GM13976 (cell line): ENCODE measurements at regions not wholly inside any gene's neighbourhood (a gene's known extent, or its start where the extent isn't known, plus 50 kb on each side); places are given as distances from the start of the nearest gene placed in this dataset.

Experiments used
- DNase-seq: peaks from one replicate; pipeline ENCODE4 v3.0.0; 2012; ENCODE audit warnings: low spot score
- CTCF ChIP-seq: IDR thresholded peaks from 2 replicates; pipeline ENCODE4 v1.5.1; 2012; ENCODE audit warnings: borderline replicate concordance, mild to moderate bottlenecking; ENCODE audit not compliant: insufficient read depth; ENCODE audit errors: extremely low read depth, missing control alignments, control extremely low read depth
- in situ Hi-C: fragments of 300-500 bp; cut with MboI; formaldehyde crosslinking; loops from one replicate; pipeline ENCODE4 v1.12.0; 2022; ENCODE audit warnings: low sequenced_read_pairs, mixed read lengths, inconsistent platforms; ENCODE audit not compliant: unreplicated experiment

- TF ChIP-seq CTCF, result no peak
- no peak for DNase-seq
- in situ Hi-C loops, result no loop called here
Observed at GRCh38 chr4:101604976-101605375, 185.6 kb upstream of the BANK1 start.

GRCh38 chr4:101600287-101600686, 190.2 kb upstream of the BANK1 start:
- in situ Hi-C loops, result no loop called here
- no peak for DNase-seq
- no peak for TF ChIP-seq CTCF

GRCh38 chr4:101599620-101600019, 190.9 kb upstream of the BANK1 start:
- no peak for TF ChIP-seq CTCF
- DNase-seq, result no peak
- in situ Hi-C loops, result no loop called here

DNA sequence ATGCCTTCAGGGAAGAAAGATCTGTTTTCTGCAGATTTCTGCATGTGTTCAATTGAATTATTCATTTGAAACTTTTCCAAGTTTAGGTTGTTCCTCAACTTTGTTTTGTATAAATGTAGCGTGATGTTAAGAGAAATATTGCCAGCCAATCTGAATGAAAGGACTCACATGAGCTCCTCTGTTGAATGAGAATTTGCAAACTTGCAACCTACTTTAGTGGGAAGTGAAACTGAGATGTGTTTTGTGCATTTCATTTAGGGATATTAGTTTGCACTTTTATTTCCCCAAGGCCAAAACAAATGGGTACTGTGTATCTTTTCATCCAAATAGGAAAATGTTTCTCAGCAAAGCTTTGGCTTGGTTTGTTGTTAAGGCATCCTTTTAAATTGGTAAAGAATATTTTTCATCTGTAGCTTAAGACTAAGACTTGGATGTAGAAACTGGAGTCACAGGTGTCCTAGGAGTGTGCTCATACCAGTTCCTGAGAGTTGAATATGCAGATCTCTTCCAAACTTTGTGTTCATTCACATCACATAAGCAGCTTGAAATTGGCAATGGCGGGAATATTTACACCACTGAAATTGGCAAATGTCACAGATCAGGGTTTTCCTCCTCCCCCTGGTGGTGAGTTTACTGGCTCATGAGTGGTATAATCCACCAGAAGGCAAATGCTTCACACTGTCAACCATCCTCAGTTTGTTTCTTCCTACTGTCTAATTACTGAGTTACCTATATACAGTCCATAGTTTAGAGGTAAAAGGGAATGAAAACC, 193.6 kb upstream of the BANK1 start:
- DNase-seq, result peak; percentile 14
- no peak for TF ChIP-seq CTCF
- in situ Hi-C loops, result no loop called here

- no peak for DNase-seq
- in situ Hi-C loops, result no loop called here
- no peak for TF ChIP-seq CTCF
Observed at GRCh38 chr4:101594588-101594987, 195.9 kb upstream of the BANK1 start.

DNA sequence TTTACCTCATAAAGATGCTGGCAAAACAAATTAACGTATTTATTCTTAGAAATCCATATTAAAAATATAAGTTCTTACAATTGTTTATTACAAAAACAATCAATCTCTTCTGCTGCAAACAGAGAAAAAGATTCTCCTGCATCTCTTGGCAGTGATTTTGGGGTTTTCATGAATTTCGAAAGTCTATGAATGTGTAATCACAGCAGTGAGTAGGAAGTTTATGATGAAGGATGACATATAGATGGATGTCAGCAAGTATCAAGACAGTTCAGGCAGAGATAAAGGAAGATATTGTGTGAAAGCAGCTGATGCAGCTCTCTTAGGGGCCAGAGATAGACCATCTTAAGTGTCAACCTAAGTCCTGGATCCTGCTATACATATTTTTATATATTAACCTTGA, 196.9 kb upstream of the BANK1 start:
- in situ Hi-C loops, result no loop called here
- TF ChIP-seq CTCF, result no peak
- DNase-seq, result no peak
